Transverse colon (tissue), 4 donors: ENCODE measurements at regions not wholly inside any gene's neighbourhood (a gene's known extent, or its start where the extent isn't known, plus 50 kb on each side); places are given as distances from the start of the nearest gene placed in this dataset.

Experiments
- DNase-seq: peaks from one replicate; pipeline ENCODE4 v3.0.0-alpha.2; 2019
- H3K27ac ChIP-seq, 4 donors: fragments of 200-600 bp; sonication (generic); 2 replicates each; pipeline ENCODE4 v1.5.1; 2016 to 2018; ENCODE audit warnings: inconsistent platforms in 4 of 4
- H3K27me3 ChIP-seq: fragments of 200-600 bp; sonication (generic); 2 replicates; pipeline ENCODE4 v1.5.1; 2017; ENCODE audit warnings: inconsistent platforms
- H3K36me3 ChIP-seq, 4 donors: fragments of 200-600 bp; sonication (generic); 2 replicates each; pipeline ENCODE4 v1.5.1; 2017 to 2019; ENCODE audit warnings: inconsistent platforms in 4 of 4
- H3K4me1 ChIP-seq, 4 donors: fragments of 200-600 bp; sonication (generic); 2 replicates each; pipeline ENCODE4 v1.5.1; 2017 to 2020; ENCODE audit warnings: inconsistent platforms in 4 of 4
- H3K4me3 ChIP-seq, 4 donors: fragments of 200-600 bp; sonication (generic); 1 replicate in 1 of 4; 2 replicates in 3 of 4; pipeline versions ENCODE4 v1.5.1 to v1.6.1; 2017 to 2019; ENCODE audit warnings: inconsistent platforms in 4 of 4
- H3K9me3 ChIP-seq, 2 donors: fragments of 200-600 bp; sonication (generic); 2 replicates each; pipeline ENCODE4 v1.5.1; 2017 to 2019; ENCODE audit warnings: inconsistent platforms in 2 of 2
- EP300 ChIP-seq: sonication (generic); formaldehyde crosslinking; IDR thresholded peaks from one replicate; pipeline ENCODE4 v1.6.1; 2017; ENCODE audit warnings: antibody characterized with exemption, low read depth
- POLR2A ChIP-seq: fragments of 450-650 bp; IDR thresholded peaks from one replicate; pipeline ENCODE4 v1.6.1; 2016; ENCODE audit warnings: antibody characterized with exemption, mild to moderate bottlenecking, moderate library complexity
- POLR2AphosphoS5 ChIP-seq, 3 donors: sonication (generic); formaldehyde crosslinking; IDR thresholded peaks; one replicate each; pipeline ENCODE4 v1.6.1; 2016; ENCODE audit warnings: antibody characterized with exemption in 3 of 3
- WGBS, 2 donors: methylation state at CpG; one replicate each; pipeline ENCODE4 v1.1.5; 2018; ENCODE audit warnings: low coverage in 1 of 2; 5-methylcytosine and 5-hydroxymethylcytosine counted together
- in situ Hi-C, 4 donors: fragments of 200-750 bp; cut with MboI; loops; one replicate each; pipeline versions ENCODE4 v1.15.0 to v1.15.1; 2017; ENCODE audit warnings: low sequenced_read_pairs in 3 of 4, low pct_ligation_motif_present in 1 of 4, low pct_unique_long_range_greater_than_20kb in 1 of 4
- intact Hi-C: fragments of 100-400 bp; cut with DNase I; formaldehyde crosslinking; loops from one replicate; pipeline ENCODE4 v1.15.1; 2023; ENCODE audit warnings: low total_unique reads
- TF ChIP-seq, protein P1 (sequence below), 5 experiments: fragments of 200-600 bp in 3 of 5; fragments of 450-650 bp in 2 of 5; sonication (generic) in 3 of 5; IDR thresholded peaks; 1 replicate in 2 of 5; 2 replicates in 3 of 5; pipeline ENCODE4 v1.5.1; 2016 to 2017; ENCODE audit warnings: antibody characterized with exemption in 5 of 5, inconsistent platforms in 3 of 5, mild to moderate bottlenecking in 2 of 5, moderate library complexity in 1 of 5

DNA sequence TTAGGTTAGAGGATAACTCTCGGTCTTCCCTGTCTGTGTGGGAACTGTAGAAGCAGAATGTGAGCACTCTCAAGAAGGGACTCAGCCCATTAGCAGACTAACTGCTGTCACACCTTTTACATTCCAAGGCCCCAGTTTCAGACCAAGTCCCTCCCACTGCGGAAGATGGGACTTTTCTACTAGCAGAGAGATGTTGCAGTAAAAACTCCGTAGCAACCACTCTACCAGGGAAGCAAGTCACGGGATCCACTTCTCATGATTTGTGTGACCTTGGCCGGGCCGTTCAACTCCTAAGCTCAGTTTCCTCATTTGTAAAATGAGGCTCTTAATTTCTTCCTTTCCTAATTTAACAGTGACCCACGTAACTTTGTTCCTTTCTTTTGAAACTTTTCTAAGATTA, 77.1 kb upstream of the SLC4A11 start:
- TF ChIP-seq, protein P1, sequence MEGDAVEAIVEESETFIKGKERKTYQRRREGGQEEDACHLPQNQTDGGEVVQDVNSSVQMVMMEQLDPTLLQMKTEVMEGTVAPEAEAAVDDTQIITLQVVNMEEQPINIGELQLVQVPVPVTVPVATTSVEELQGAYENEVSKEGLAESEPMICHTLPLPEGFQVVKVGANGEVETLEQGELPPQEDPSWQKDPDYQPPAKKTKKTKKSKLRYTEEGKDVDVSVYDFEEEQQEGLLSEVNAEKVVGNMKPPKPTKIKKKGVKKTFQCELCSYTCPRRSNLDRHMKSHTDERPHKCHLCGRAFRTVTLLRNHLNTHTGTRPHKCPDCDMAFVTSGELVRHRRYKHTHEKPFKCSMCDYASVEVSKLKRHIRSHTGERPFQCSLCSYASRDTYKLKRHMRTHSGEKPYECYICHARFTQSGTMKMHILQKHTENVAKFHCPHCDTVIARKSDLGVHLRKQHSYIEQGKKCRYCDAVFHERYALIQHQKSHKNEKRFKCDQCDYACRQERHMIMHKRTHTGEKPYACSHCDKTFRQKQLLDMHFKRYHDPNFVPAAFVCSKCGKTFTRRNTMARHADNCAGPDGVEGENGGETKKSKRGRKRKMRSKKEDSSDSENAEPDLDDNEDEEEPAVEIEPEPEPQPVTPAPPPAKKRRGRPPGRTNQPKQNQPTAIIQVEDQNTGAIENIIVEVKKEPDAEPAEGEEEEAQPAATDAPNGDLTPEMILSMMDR (IDR thresholded peaks at IDR 0.05) = no peak
- no peak for TF ChIP-seq POLR2A
- no peak for TF ChIP-seq EP300
- TF ChIP-seq POLR2AphosphoS5 (IDR thresholded peaks at IDR 0.05) = no peak
- DNase-seq = no peak

DNA sequence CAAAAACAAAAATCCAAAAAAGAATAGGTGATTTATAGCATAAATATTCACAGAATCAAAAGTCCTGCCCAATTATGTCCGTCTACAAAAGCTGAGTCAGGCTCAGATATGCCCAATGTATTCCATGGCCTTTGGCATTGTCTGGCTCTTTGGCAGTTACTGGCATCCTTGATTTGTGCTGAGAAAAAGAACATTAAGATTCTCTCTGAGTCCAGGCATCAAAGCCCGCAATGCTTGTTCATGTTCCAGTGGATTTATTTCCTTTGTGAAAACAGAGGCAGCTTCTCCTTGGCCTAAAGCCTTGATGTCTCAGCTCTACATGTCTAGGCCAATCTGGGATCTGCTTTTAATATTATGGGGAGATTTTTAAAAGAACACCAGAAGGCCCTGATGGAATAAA, 76.1 kb upstream of the SLC4A11 start:
- in situ Hi-C loops (loop anchor here in 2 of 4 donors (25.0 kb wide), 1 partner anchor 253 kb away; the partner anchor contains the start of gene OXT (in 2 of the 2)), intact Hi-C loops (no loop called here)
- H3K9me3 ChIP-seq = no peaks in the 10 kb centered on the region
- 89 to 95% methylated on average over 1 to 2 of the region's 2 CpGs for WGBS, 2 donors
- no peak for TF ChIP-seq POLR2AphosphoS5 (IDR thresholded peaks at IDR 0.05)
- TF ChIP-seq POLR2A = no peak
- TF ChIP-seq EP300 = no peak
- TF ChIP-seq, protein P1 (IDR thresholded peaks at IDR 0.05) = no peak
- H3K4me1 ChIP-seq = no peaks in the 10 kb centered on the region
- DNase-seq = no peak
- no peak overlapping the region for H3K4me3 ChIP-seq
- H3K36me3 ChIP-seq = no peaks in the 10 kb centered on the region
- no peaks in the 10 kb centered on the region for H3K27me3 ChIP-seq
- H3K27ac ChIP-seq = no peak overlapping the region

More for the DNA sequence above, 77.1 kb upstream of the SLC4A11 start:
- H3K4me3 ChIP-seq = no peak overlapping the region
- H3K36me3 ChIP-seq = no peaks in the 10 kb centered on the region
- H3K27me3 ChIP-seq = no peaks in the 10 kb centered on the region
- 79 to 81% methylated on average over 6 to 7 of the region's 7 CpGs for WGBS, 2 donors
- no peak overlapping the region for H3K27ac ChIP-seq
- H3K4me1 ChIP-seq = no peaks in the 10 kb centered on the region
- in situ Hi-C loops = loop anchor here in 2 of 4 donors (25.0 kb wide), 1 partner anchor 254 kb away; the partner anchor contains the start of gene OXT (in 2 of the 2)
- intact Hi-C loops = no loop called here
- H3K9me3 ChIP-seq = no peaks in the 10 kb centered on the region

DNA sequence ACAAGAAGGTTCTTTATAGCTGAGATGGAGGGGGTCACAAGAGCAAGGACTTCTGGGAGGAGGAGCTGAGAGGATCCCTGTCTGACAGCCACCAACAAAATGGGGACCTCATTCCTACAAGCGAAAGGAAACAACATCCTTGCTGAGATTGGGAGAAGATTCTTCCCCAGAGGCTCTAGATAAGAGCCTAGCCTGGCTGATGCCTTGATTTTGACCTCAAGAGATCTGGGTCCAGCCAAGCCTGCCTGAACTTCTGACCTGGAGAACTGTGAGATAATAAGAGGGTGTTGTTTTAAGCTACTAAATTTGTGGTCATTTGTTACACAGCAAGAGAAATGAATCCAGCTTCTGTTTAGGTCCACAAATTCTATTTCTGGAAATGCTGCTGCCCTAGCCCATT, 75.4 kb upstream of the SLC4A11 start:
- WGBS, 2 donors = 81 to 100% methylated on average over 1 of the region's 1 CpG
- no peaks in the 10 kb centered on the region for H3K27me3 ChIP-seq

DNA sequence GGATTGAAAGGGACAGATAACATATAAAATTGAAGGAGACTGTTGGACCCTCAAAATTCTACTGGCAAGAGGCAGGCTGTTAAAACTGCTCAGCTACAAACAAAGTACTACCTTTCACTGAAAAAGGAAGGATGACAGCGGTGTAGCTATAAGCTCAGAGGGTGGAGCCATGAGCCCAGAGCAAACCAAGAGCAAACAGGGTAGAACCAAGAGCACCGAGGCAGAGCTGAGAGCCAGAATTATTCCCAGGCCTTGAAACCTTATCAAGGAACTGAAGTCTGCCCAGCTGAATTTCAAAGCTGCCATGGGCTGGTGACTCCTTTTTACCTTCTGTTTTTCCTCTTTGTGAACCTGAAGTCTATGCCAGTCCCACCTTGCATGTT, 74.7 kb upstream of the SLC4A11 start:
- Histone ChIP-seq H3K9me3 (no peaks in the 10 kb centered on the region), H3K36me3 (no peaks in the 10 kb centered on the region), H3K4me3 (no peak overlapping the region), H3K4me1 (no peaks in the 10 kb centered on the region), H3K27ac (peak overlapping the region in 1 of 4 donors; percentile 2), H3K27me3 (no peaks in the 10 kb centered on the region)
- intact Hi-C loops = no loop called here
- no peak for DNase-seq
- 29 to 57% methylated on average over 1 to 2 of the region's 2 CpGs for WGBS, 2 donors
- in situ Hi-C loops = loop anchor here in 2 of 4 donors (25.0 kb wide), 1 partner anchor 251 kb away; the partner anchor contains the start of gene OXT (in 2 of the 2)
- no peak for TF ChIP-seq EP300
- TF ChIP-seq, protein P1 (IDR thresholded peaks at IDR 0.05) = no peak
- no peak for TF ChIP-seq POLR2AphosphoS5 (IDR thresholded peaks at IDR 0.05)
- no peak for TF ChIP-seq POLR2A

More for the DNA sequence above, 75.4 kb upstream of the SLC4A11 start:
- intact Hi-C loops = no loop called here
- in situ Hi-C loops = loop anchor here in 2 of 4 donors (25.0 kb wide), 1 partner anchor 252 kb away; the partner anchor contains the start of gene OXT (in 2 of the 2)
- H3K4me3 ChIP-seq = no peak overlapping the region
- H3K36me3 ChIP-seq = no peaks in the 10 kb centered on the region
- no peak overlapping the region for H3K27ac ChIP-seq
- TF ChIP-seq EP300 = no peak
- TF ChIP-seq POLR2AphosphoS5 (IDR thresholded peaks at IDR 0.05) = no peak
- TF ChIP-seq, protein P1 (IDR thresholded peaks at IDR 0.05) = no peak
- no peak for TF ChIP-seq POLR2A
- no peaks in the 10 kb centered on the region for H3K4me1 ChIP-seq
- H3K9me3 ChIP-seq = no peaks in the 10 kb centered on the region
- DNase-seq = no peak
